HG02642 (cell line): ENCODE measurements at regions not wholly inside any gene's neighbourhood (a gene's known extent, or its start where the extent isn't known, plus 50 kb on each side); places are given as distances from the start of the nearest gene placed in this dataset.

Experiments
- ATAC-seq: cut with Tn5 transposase; IDR thresholded peaks from one replicate; pipeline ENCODE4 v1.9.1; 2021; ENCODE audit warnings: mild to moderate bottlenecking; ENCODE audit not compliant: unreplicated experiment, poor library complexity

DNA sequence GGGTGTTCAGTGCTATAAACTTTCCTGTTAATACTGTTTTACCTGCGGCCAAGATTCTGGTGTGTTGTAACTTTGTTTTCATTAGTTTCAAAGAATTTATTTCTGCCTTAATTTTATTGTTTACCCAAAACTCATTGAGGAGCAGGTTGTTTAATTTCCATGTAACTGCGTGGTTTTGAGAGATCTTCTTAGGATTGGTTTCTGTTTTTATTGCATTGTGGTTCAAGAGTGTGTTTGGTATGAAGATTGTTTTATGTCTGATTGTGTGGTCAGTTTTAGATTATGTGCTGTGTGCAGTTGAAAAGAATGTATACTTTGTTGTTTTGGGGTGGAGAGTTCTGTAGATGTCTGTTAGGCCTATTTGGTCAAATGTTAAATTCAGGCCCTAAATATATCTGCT is 133.5 kb upstream of the GALNT15 start:
- no peak for ATAC-seq

GRCh38 chr3:16048435-16049318 is 125.8 kb upstream of the GALNT15 start:
- peak; percentile 95 for ATAC-seq

GRCh38 chr3:16050641-16051467 is 123.6 kb upstream of the GALNT15 start:
- ATAC-seq = no peak

- no peak for ATAC-seq
These were observed 122.8 kb upstream of the GALNT15 start for GRCh38 chr3:16051691-16052090.

GRCh38 chr3:16052964-16053363 is 121.5 kb upstream of the GALNT15 start:
- no peak for ATAC-seq

DNA sequence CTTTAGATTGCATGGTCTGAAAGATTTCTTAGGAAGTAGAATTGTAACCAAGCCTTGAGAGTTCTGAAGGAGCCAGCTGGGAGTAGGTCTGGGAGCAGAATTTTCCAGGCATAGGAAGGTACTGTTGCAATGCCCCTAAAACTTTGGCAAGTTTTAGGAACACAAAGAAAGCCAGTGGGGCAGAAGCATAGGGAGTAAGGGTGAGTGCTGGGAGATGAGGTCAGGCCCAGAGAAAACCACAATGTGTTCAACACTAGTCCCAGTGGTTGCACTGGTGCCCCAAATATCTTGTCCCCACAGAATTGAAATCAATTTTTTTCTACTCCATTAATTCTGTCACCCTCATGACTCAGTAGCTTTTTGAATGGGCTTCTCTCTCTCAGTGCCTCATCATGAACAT is 120.7 kb upstream of the GALNT15 start:
- no peak for ATAC-seq

DNA sequence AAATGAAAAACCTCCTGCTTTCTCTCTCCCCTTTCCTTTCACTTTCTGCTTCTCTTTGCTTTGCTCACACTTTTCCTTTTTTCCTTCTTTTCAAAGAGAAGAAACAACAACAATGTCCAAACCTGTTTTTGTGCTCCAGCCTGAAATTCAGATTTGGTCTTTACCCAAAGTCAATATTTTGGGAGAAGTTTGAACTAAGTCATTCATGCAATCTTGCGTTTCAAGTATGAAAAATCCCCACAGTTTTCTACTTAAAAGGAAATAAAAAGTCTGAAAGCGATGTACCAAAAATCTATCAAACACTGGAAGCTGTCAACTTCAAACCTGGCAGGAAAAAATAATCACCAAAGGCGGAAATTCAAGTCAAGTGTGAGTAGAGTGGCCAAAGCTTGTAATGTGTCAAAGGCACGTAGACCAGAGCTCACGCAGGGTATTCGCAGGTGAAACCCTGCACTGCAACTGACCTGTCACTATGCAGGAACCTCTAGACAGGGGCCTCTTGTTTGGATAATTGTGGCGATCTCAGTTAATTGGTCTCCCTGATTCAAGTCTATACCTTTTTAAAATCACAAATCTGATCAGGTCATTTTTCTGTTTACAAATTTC is 118.8 kb upstream of the GALNT15 start:
- ATAC-seq = no peak

- ATAC-seq = no peak
These were observed 118.3 kb upstream of the GALNT15 start for GRCh38 chr3:16056217-16056616.

- ATAC-seq = no peak
These were observed 116.0 kb upstream of the GALNT15 start for GRCh38 chr3:16058521-16058920.

DNA sequence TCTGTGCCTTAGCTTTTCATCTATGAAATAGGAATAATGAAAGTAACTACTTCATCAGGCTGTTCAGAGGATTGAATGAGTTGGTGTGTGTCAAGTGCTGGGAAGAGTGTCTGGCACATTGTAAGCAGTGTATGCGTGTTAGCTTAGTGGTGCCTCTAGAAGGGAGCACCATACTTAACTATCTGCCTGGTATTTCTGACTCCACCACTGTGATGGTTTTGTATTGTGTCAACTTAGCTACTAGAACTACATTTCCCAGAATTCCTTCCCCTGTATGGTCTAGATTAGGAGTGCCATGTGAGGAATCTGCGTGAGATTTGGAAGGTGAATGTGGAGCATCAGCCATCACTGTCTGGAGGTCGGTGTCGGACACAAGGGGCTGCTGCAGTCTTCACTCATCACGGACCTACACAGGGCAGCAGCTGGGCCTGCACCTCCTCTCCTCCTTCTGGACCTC is 115.4 kb upstream of the GALNT15 start:
- ATAC-seq = no peak

GRCh38 chr3:16059711-16060357 is 114.6 kb upstream of the GALNT15 start:
- no peak for ATAC-seq

DNA sequence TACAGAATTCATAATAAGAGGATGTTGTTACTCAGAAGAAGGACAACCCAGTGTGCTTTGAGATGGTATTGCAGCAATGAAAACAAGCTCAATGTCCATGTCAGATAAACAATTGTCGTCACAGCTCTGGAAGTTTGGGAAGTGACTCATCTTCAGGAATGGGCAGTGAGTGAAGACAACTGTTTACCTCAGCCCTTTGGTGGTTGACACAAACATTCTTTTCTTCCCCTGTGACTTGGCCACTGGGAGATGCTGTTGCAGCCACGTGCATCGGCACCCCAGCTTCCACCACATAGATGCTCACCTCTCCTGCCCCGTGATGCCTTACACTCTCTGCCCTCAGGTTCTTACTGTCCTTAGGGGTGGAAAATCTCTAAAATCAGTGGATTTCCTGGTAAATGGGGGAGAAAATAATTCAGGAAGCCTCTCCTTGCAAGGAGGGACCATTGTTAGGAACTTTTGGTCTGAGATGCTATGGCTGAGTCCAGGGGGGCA is 114.1 kb upstream of the GALNT15 start:
- no peak for ATAC-seq

DNA sequence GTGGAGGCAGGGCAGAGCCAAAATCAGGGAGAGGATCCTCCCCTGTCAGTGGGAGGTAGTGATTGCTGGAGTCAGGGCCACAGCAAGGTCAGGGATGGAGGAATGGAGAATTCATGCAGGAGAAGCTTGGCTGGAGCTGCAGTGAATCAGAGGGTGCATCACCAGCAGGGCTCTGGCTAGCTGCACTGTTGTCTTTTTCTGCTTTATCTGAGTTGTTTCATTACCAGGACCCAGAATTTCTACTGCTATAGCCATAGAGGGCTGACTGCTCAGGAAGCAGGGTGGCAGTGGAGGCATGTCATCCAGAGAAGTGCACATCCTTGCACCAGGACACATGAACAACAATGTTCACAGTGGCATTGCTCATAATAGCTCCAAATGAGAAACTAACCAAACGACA is 113.5 kb upstream of the GALNT15 start:
- no peak for ATAC-seq

- ATAC-seq = no peak
These were observed 113.0 kb upstream of the GALNT15 start for GRCh38 chr3:16061491-16061890.

GRCh38 chr3:16063603-16064002 is 110.9 kb upstream of the GALNT15 start:
- ATAC-seq = no peak

GRCh38 chr3:16064642-16065414 is 109.7 kb upstream of the GALNT15 start:
- no peak for ATAC-seq

GRCh38 chr3:16066545-16066944 is 107.9 kb upstream of the GALNT15 start:
- no peak for ATAC-seq

DNA sequence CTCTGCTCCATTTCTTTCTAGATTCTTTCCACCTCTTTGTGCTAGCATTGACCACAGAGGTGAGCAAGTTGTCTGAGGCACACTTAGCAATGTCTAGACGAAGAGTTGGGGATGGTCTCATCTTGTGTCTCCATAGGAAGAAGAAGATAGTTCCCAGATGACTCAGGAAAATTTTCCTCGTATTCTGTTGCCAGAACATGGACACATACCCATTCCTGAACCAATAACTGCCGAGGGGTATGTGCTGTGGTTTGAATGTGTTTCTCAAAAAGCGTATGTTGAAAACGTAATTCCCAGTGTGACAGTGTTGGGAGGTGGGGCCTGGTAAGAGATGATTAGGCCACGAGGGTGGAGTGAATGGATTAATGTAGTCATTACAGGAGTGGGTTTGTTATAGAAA is 107.5 kb upstream of the GALNT15 start:
- no peak for ATAC-seq

GRCh38 chr3:16067837-16068471 is 106.5 kb upstream of the GALNT15 start:
- ATAC-seq = no peak
